GM23248 (cell line): ENCODE measurements at regions not wholly inside any gene's neighbourhood (a gene's known extent, or its start where the extent isn't known, plus 50 kb on each side); places are given as distances from the start of the nearest gene placed in this dataset.

Experiments
- EZH2 ChIP-seq: fragments of 200-600 bp; sonication (generic); IDR thresholded peaks from 2 replicates; pipeline ENCODE4 v1.6.1; 2018; ENCODE audit warnings: antibody characterized with exemption, mild to moderate bottlenecking; ENCODE audit not compliant: insufficient read depth, poor library complexity, severe bottlenecking
- EZH2phosphoT487 ChIP-seq: fragments of 200-600 bp; sonication (generic); IDR thresholded peaks from 2 replicates; pipeline ENCODE4 v1.6.1; 2018; ENCODE audit warnings: antibody characterized with exemption, moderate library complexity, mild to moderate bottlenecking, low read depth; ENCODE audit not compliant: insufficient read depth

GRCh38 chr3:102608875-102609274, 174.1 kb downstream of the ZPLD1 start:
- TF ChIP-seq EZH2 (no peak), EZH2phosphoT487 (no peak)
